ENCODE measurements at regions not wholly inside any gene's neighbourhood (a gene's known extent, or its start where the extent isn't known, plus 50 kb on each side); places are given as distances from the start of the nearest gene placed in this dataset.

DNA sequence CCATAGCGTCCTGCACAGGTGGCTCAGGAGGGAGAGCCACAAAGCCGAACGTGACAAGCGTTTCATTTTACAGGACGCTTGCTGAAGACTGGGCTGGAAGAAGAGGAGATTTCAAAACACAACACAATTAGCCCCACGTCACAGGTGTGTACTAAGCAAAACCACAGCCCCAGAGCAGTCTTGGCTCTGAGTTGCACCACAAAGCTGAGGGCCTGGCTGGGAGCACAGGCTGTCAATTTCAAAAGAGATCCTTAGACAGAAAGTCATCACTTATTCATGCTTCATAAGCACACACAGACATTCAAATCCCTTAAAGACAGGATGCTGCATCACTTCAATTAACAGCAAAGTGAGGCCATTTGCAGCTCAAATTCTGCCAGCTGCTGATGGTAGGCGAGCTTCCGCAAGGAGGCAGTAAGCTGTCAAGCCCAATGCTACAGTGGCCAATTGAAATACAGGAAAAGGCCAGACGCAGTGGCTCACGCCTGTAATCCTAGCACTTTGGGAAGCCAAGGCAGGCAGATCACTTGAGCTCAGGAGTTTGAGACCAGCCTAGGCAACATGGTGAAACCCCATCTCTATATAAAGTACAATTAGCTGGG is 79.6 kb downstream of the SKA1 start:
- TF ChIP-seq POLR2AphosphoS5 (IDR thresholded peaks at IDR 0.05) (no peak), EP300 (IDR thresholded peaks at IDR 0.05) (no peak), CTCF (IDR thresholded peaks at IDR 0.05) (no peak), POLR2A (IDR thresholded peaks at IDR 0.05) (no peak)
